IMR-90 (cell line): ENCODE measurements at regions not wholly inside any gene's neighbourhood (a gene's known extent, or its start where the extent isn't known, plus 50 kb on each side); places are given as distances from the start of the nearest gene placed in this dataset.

Experiments
- CTCF ChIP-seq: conservative IDR thresholded peaks from 2 replicates; pipeline ENCODE4 v1.5.1; 2012; ENCODE audit warnings: mild to moderate bottlenecking, low read depth, low read length, improper control_type of control experiment
- POLR2A ChIP-seq: IDR thresholded peaks from 2 replicates; pipeline ENCODE4 v1.6.1; 2012; ENCODE audit warnings: mild to moderate bottlenecking, low read depth, low read length
- RAD21 ChIP-seq: IDR thresholded peaks from 2 replicates; pipeline ENCODE4 v1.6.1; 2012; ENCODE audit warnings: low read length, improper control_type of control experiment
- RFX5 ChIP-seq: IDR thresholded peaks from 2 replicates; pipeline ENCODE4 v1.8.0; 2012; ENCODE audit warnings: low read depth, mild to moderate bottlenecking, low read length, moderate library complexity
- USF2 ChIP-seq: fragments of 150-350 bp; IDR thresholded peaks from 2 replicates; pipeline ENCODE4 v1.6.1; 2017; ENCODE audit warnings: mild to moderate bottlenecking, antibody characterized with exemption, low read length, low read depth

- no peak for TF ChIP-seq POLR2A
- TF ChIP-seq RFX5: no peak
- TF ChIP-seq RAD21: no peak
- TF ChIP-seq USF2: no peak
- TF ChIP-seq CTCF: no peak
These were observed 263.3 kb downstream of the PTEN start for GRCh38 chr10:88126699-88127098.
